Esophagus squamous epithelium (tissue), 5 donors: ENCODE measurements at regions not wholly inside any gene's neighbourhood (a gene's known extent, or its start where the extent isn't known, plus 50 kb on each side); places are given as distances from the start of the nearest gene placed in this dataset.

Source experiments
- DNase-seq: peaks from one replicate; lab custom pipeline; 2025; lab: John Stamatoyannopoulos, UW
- H3K27ac ChIP-seq, 4 donors: fragments of 200-600 bp; sonication (generic); one replicate each; pipeline ENCODE4 v1.5.1; 2016 to 2019; ENCODE audit warnings: mild to moderate bottlenecking in 1 of 4
- H3K27me3 ChIP-seq, 4 donors: fragments of 200-600 bp; sonication (generic); 1 replicate in 3 of 4; 2 replicates in 1 of 4; pipeline versions ENCODE4 v1.5.1 to v1.6.0; 2017 to 2021; ENCODE audit warnings: antibody characterized with exemption in 1 of 4
- H3K36me3 ChIP-seq, 3 donors: fragments of 200-600 bp; sonication (generic); one replicate each; pipeline ENCODE4 v1.5.1; 2016 to 2019
- H3K4me1 ChIP-seq, 3 donors: fragments of 200-600 bp; sonication (generic); one replicate each; pipeline ENCODE4 v1.5.1; 2017 to 2019
- H3K4me3 ChIP-seq, 4 donors: fragments of 200-600 bp; sonication (generic); 1 replicate in 3 of 4; 2 replicates in 1 of 4; pipeline ENCODE4 v1.5.1; 2016 to 2019; ENCODE audit warnings: mild to moderate bottlenecking in 2 of 4, moderate library complexity in 1 of 4
- H3K9me3 ChIP-seq, 3 donors: fragments of 200-600 bp; sonication (generic); one replicate each; pipeline ENCODE4 v1.5.1; 2016 to 2019
- POLR2A ChIP-seq, 4 donors: fragments of 450-650 bp; IDR thresholded peaks; one replicate each; pipeline ENCODE4 v1.6.1; 2017; ENCODE audit warnings: antibody characterized with exemption in 4 of 4, mild to moderate bottlenecking in 4 of 4, moderate library complexity in 3 of 4
- WGBS, 2 donors: methylation state at CpG; one replicate each; pipeline ENCODE4 v1.1.5; 2018; 5-methylcytosine and 5-hydroxymethylcytosine counted together
- intact Hi-C: fragments of 100-400 bp; cut with DNase I; formaldehyde crosslinking; loops from one replicate; pipeline ENCODE4 v1.15.0; 2022
- TF ChIP-seq, protein P1 (sequence below), 6 experiments: fragments of 450-650 bp in 4 of 6; fragments of 200-600 bp in 2 of 6; sonication (generic) in 2 of 6; IDR thresholded peaks; one replicate each; pipeline ENCODE4 v1.5.1; 2016 to 2019; ENCODE audit warnings: antibody characterized with exemption in 6 of 6, mild to moderate bottlenecking in 4 of 6, moderate library complexity in 4 of 6
- donor health status: DM: yes; HTN: yes; CAD: no.

GRCh38 chr17:71337938-71338337 lies 782.9 kb upstream of the SOX9 start:
- intact Hi-C loops: no loop called here
- no peak overlapping the region for H3K27ac ChIP-seq
- H3K4me3 ChIP-seq: peak overlapping the region in 1 of 4 donors; percentile 15
- no peak for DNase-seq
- peaks cover 0 to 26% (median 0%) of the 10 kb centered on the region in 3 donors for H3K4me1 ChIP-seq
- no peaks in the 10 kb centered on the region for H3K27me3 ChIP-seq
- 38 to 45% methylated on average over 2 of the region's 2 CpGs for WGBS, 2 donors
- H3K36me3 ChIP-seq: no peaks in the 10 kb centered on the region
- no peaks in the 10 kb centered on the region for H3K9me3 ChIP-seq
- TF ChIP-seq, protein P1, sequence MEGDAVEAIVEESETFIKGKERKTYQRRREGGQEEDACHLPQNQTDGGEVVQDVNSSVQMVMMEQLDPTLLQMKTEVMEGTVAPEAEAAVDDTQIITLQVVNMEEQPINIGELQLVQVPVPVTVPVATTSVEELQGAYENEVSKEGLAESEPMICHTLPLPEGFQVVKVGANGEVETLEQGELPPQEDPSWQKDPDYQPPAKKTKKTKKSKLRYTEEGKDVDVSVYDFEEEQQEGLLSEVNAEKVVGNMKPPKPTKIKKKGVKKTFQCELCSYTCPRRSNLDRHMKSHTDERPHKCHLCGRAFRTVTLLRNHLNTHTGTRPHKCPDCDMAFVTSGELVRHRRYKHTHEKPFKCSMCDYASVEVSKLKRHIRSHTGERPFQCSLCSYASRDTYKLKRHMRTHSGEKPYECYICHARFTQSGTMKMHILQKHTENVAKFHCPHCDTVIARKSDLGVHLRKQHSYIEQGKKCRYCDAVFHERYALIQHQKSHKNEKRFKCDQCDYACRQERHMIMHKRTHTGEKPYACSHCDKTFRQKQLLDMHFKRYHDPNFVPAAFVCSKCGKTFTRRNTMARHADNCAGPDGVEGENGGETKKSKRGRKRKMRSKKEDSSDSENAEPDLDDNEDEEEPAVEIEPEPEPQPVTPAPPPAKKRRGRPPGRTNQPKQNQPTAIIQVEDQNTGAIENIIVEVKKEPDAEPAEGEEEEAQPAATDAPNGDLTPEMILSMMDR (IDR thresholded peaks at IDR 0.05): no peak
- no peak for TF ChIP-seq POLR2A (IDR thresholded peaks at IDR 0.05)

DNA sequence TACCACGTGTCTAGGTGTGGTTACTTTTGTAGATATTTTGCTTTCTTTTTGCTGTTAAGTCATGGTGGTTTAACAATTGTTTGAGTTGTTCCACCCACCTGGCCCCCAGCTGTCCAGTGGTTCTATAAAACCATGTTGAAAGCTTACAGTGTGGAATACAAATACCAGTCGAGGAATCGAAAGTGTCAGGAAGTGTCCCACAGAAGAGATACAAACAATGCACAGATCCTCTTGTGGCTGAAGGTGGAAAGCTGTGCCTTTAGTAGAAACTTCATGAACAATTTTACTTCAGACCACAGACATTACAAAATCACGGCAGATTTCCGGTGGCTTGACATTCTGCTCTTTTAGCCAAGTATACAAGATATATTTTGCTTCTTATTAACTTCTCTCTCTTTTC lies 782.4 kb upstream of the SOX9 start:
- H3K4me3 ChIP-seq: peak overlapping the region in 2 of 4 donors; percentile 15 to 29

GRCh38 chr17:71339206-71339605 lies 781.6 kb upstream of the SOX9 start:
- no peaks in the 10 kb centered on the region for H3K9me3 ChIP-seq
- no peaks in the 10 kb centered on the region for H3K36me3 ChIP-seq
- TF ChIP-seq, protein P1 (IDR thresholded peaks at IDR 0.05): no peak
- TF ChIP-seq POLR2A (IDR thresholded peaks at IDR 0.05): no peak
- peaks cover 0 to 26% (median 0%) of the 10 kb centered on the region in 3 donors for H3K4me1 ChIP-seq
- no peak overlapping the region for H3K27ac ChIP-seq
- 20 to 31% methylated on average over 1 of the region's 1 CpG for WGBS, 2 donors
- intact Hi-C loops: no loop called here
- DNase-seq: no peak
- H3K4me3 ChIP-seq: no peak overlapping the region
- no peaks in the 10 kb centered on the region for H3K27me3 ChIP-seq

More for the DNA sequence above, 782.4 kb upstream of the SOX9 start:
- WGBS, 2 donors: 32 to 35% methylated on average over 5 of the region's 5 CpGs
- Histone ChIP-seq H3K9me3 (no peaks in the 10 kb centered on the region), H3K36me3 (no peaks in the 10 kb centered on the region), H3K27me3 (no peaks in the 10 kb centered on the region), H3K4me1 (peaks cover 0 to 26% (median 0%) of the 10 kb centered on the region in 3 donors), H3K27ac (no peak overlapping the region)
- TF ChIP-seq, protein P1 (IDR thresholded peaks at IDR 0.05): no peak
- no peak for TF ChIP-seq POLR2A (IDR thresholded peaks at IDR 0.05)
- intact Hi-C loops: no loop called here
- DNase-seq: no peak

- intact Hi-C loops: no loop called here
- Histone ChIP-seq H3K9me3 (no peaks in the 10 kb centered on the region), H3K27ac (no peak overlapping the region), H3K27me3 (no peaks in the 10 kb centered on the region), H3K36me3 (no peaks in the 10 kb centered on the region), H3K4me1 (peaks cover 0 to 13% (median 0%) of the 10 kb centered on the region in 3 donors), H3K4me3 (no peak overlapping the region)
- no peak for DNase-seq
- WGBS, 2 donors: 57 to 93% methylated on average over 1 of the region's 1 CpG
- TF ChIP-seq POLR2A (IDR thresholded peaks at IDR 0.05): no peak
- TF ChIP-seq, protein P1 (IDR thresholded peaks at IDR 0.05): no peak
These were observed 778.1 kb upstream of the SOX9 start for GRCh38 chr17:71342737-71343136.

GRCh38 chr17:71349908-71350600 lies 770.8 kb upstream of the SOX9 start:
- WGBS, 2 donors: 85 to 88% methylated on average over 6 of the region's 6 CpGs
- TF ChIP-seq, protein P1 (IDR thresholded peaks at IDR 0.05): no peak
- no peak overlapping the region for H3K27ac ChIP-seq

More at GRCh38 chr17:71349908-71350600, 770.8 kb upstream of the SOX9 start:
- H3K27me3 ChIP-seq: no peaks in the 10 kb centered on the region
- intact Hi-C loops: no loop called here
- H3K36me3 ChIP-seq: no peaks in the 10 kb centered on the region
- no peak overlapping the region for H3K4me3 ChIP-seq
- DNase-seq: no peak
- no peaks in the 10 kb centered on the region for H3K4me1 ChIP-seq
- no peaks in the 10 kb centered on the region for H3K9me3 ChIP-seq
